Stimulated activated naive B cell treated with anti-CD40 and anti-IgM and Interleukin-4, amounts not matched to agents 10 μg/mL and 1 μg/mL and 100 μg/mL, for 72 hours (primary cell): ENCODE measurements at regions not wholly inside any gene's neighbourhood (a gene's known extent, or its start where the extent isn't known, plus 50 kb on each side); places are given as distances from the start of the nearest gene placed in this dataset.

Experiments used
- ATAC-seq, 2 donors: fragments of 150-1000 bp; cut with Tn5 transposase; replicated peaks; 2 replicates each; pipeline ENCODE4 v1.10.0; 2021; ENCODE audit warnings: moderate library complexity in 1 of 2
- DNase-seq: peaks from one replicate; pipeline ENCODE4 v3.0.0; 2021
- H3K27ac Mint-ChIP-seq: one replicate; pipeline ENCODE4 v1.8.0; 2022; ENCODE audit warnings: mild to moderate bottlenecking, mixed read lengths
- H3K27me3 Mint-ChIP-seq, 2 donors: one replicate each; pipeline ENCODE4 v1.8.0; 2022; ENCODE audit warnings: mixed read lengths in 2 of 2
- H3K36me3 Mint-ChIP-seq, 2 donors: one replicate each; pipeline ENCODE4 v1.8.0; 2022; ENCODE audit warnings: mixed read lengths in 2 of 2, mild to moderate bottlenecking in 1 of 2
- H3K4me1 Mint-ChIP-seq, 2 donors: one replicate each; pipeline ENCODE4 v1.8.0; 2022; ENCODE audit warnings: mixed read lengths in 2 of 2, mild to moderate bottlenecking in 1 of 2
- H3K4me3 Mint-ChIP-seq, 2 donors: one replicate each; pipeline ENCODE4 v1.8.0; 2022; ENCODE audit warnings: mild to moderate bottlenecking in 2 of 2, mixed read lengths in 2 of 2, moderate library complexity in 1 of 2
- H3K9me3 Mint-ChIP-seq, 2 donors: one replicate each; pipeline ENCODE4 v1.8.0; 2022; ENCODE audit warnings: mixed read lengths in 2 of 2, mild to moderate bottlenecking in 1 of 2

GRCh38 chr16:76612497-76612896 is 335.3 kb downstream of the CNTNAP4 start:
- Mint-ChIP-seq H3K4me1 (no peaks in the 10 kb centered on the region), H3K9me3 (peaks cover 0 to 1% of the 10 kb centered on the region in 2 donors), H3K27me3 (no peaks in the 10 kb centered on the region), H3K27ac (no peak overlapping the region), H3K4me3 (no peak overlapping the region), H3K36me3 (no peaks in the 10 kb centered on the region)
- no peak for DNase-seq
- no peak for ATAC-seq

GRCh38 chr16:76614269-76614668 is 337.1 kb downstream of the CNTNAP4 start:
- DNase-seq (no peak), ATAC-seq (no peak)
- no peaks in the 10 kb centered on the region for H3K36me3 Mint-ChIP-seq
- no peaks in the 10 kb centered on the region for H3K27me3 Mint-ChIP-seq
- H3K9me3 Mint-ChIP-seq: no peaks in the 10 kb centered on the region
- H3K27ac Mint-ChIP-seq: no peak overlapping the region
- no peak overlapping the region for H3K4me3 Mint-ChIP-seq
- H3K4me1 Mint-ChIP-seq: no peaks in the 10 kb centered on the region

GRCh38 chr16:76622876-76623275 is 345.7 kb downstream of the CNTNAP4 start:
- no peaks in the 10 kb centered on the region for H3K27me3 Mint-ChIP-seq
- no peak overlapping the region for H3K4me3 Mint-ChIP-seq
- H3K9me3 Mint-ChIP-seq: peaks cover 0 to 2% of the 10 kb centered on the region in 2 donors
- DNase-seq (no peak), ATAC-seq (no peak)
- no peak overlapping the region for H3K27ac Mint-ChIP-seq
- H3K36me3 Mint-ChIP-seq: no peaks in the 10 kb centered on the region
- no peaks in the 10 kb centered on the region for H3K4me1 Mint-ChIP-seq

GRCh38 chr16:76634847-76635697 is 357.9 kb downstream of the CNTNAP4 start:
- H3K4me1 Mint-ChIP-seq: no peaks in the 10 kb centered on the region
- H3K36me3 Mint-ChIP-seq: peaks cover 0 to 1% of the 10 kb centered on the region in 2 donors
- H3K4me3 Mint-ChIP-seq: peak overlapping the region in 1 of 2 donors; percentile 30
- H3K27me3 Mint-ChIP-seq: no peaks in the 10 kb centered on the region
- DNase-seq (no peak), ATAC-seq (no peak)
- peaks cover 15 to 17% of the 10 kb centered on the region in 2 donors for H3K9me3 Mint-ChIP-seq
- H3K27ac Mint-ChIP-seq: no peak overlapping the region

- DNase-seq (no peak), ATAC-seq (peak in 1 of 2 donors; percentile 53)
- Mint-ChIP-seq H3K4me1 (no peaks in the 10 kb centered on the region), H3K36me3 (no peaks in the 10 kb centered on the region), H3K9me3 (peaks cover 0 to 3% of the 10 kb centered on the region in 2 donors), H3K27me3 (no peaks in the 10 kb centered on the region), H3K4me3 (no peak overlapping the region), H3K27ac (no peak overlapping the region)
Observed at GRCh38 chr16:76639685-76640289, 362.6 kb downstream of the CNTNAP4 start.

- Mint-ChIP-seq H3K4me1 (no peaks in the 10 kb centered on the region), H3K27me3 (peaks cover 4 to 5% of the 10 kb centered on the region in 2 donors), H3K9me3 (no peaks in the 10 kb centered on the region), H3K4me3 (no peak overlapping the region), H3K27ac (no peak overlapping the region), H3K36me3 (no peaks in the 10 kb centered on the region)
- ATAC-seq: no peak
- no peak for DNase-seq
Observed at GRCh38 chr16:76650582-76650981, 373.4 kb downstream of the CNTNAP4 start.

GRCh38 chr16:76653390-76654026 is 376.3 kb downstream of the CNTNAP4 start:
- DNase-seq (no peak), ATAC-seq (peak; percentile 60 to 62)
- Mint-ChIP-seq H3K36me3 (no peaks in the 10 kb centered on the region), H3K27ac (no peak overlapping the region), H3K27me3 (peaks cover 4 to 5% of the 10 kb centered on the region in 2 donors), H3K9me3 (no peaks in the 10 kb centered on the region), H3K4me1 (no peaks in the 10 kb centered on the region), H3K4me3 (no peak overlapping the region)

- peaks cover 4 to 5% of the 10 kb centered on the region in 2 donors for H3K27me3 Mint-ChIP-seq
- H3K27ac Mint-ChIP-seq: no peak overlapping the region
Observed at GRCh38 chr16:76654088-76654820, 377.1 kb downstream of the CNTNAP4 start.

GRCh38 chr16:76656994-76657393 is 379.8 kb downstream of the CNTNAP4 start:
- Mint-ChIP-seq H3K4me3 (no peak overlapping the region), H3K27ac (no peak overlapping the region), H3K9me3 (no peaks in the 10 kb centered on the region), H3K36me3 (no peaks in the 10 kb centered on the region), H3K27me3 (peaks cover 4 to 5% of the 10 kb centered on the region in 2 donors), H3K4me1 (no peaks in the 10 kb centered on the region)
- DNase-seq (no peak), ATAC-seq (no peak)

More at GRCh38 chr16:76654088-76654820, 377.1 kb downstream of the CNTNAP4 start:
- no peaks in the 10 kb centered on the region for H3K36me3 Mint-ChIP-seq
- DNase-seq (no peak), ATAC-seq (no peak)
- H3K9me3 Mint-ChIP-seq: no peaks in the 10 kb centered on the region
- H3K4me3 Mint-ChIP-seq: no peak overlapping the region
- H3K4me1 Mint-ChIP-seq: no peaks in the 10 kb centered on the region

- Mint-ChIP-seq H3K4me3 (no peak overlapping the region), H3K27ac (no peak overlapping the region), H3K9me3 (no peaks in the 10 kb centered on the region), H3K4me1 (no peaks in the 10 kb centered on the region), H3K27me3 (no peaks in the 10 kb centered on the region), H3K36me3 (no peaks in the 10 kb centered on the region)
- DNase-seq (no peak), ATAC-seq (no peak)
Observed at GRCh38 chr16:76661691-76662235, 384.6 kb downstream of the CNTNAP4 start.

GRCh38 chr16:76665571-76666275 is 388.5 kb downstream of the CNTNAP4 start:
- ATAC-seq (no peak), DNase-seq (no peak)
- H3K4me3 Mint-ChIP-seq: no peak overlapping the region
- no peaks in the 10 kb centered on the region for H3K27me3 Mint-ChIP-seq
- no peak overlapping the region for H3K27ac Mint-ChIP-seq
- H3K9me3 Mint-ChIP-seq: no peaks in the 10 kb centered on the region
- no peaks in the 10 kb centered on the region for H3K36me3 Mint-ChIP-seq
- H3K4me1 Mint-ChIP-seq: no peaks in the 10 kb centered on the region

- Mint-ChIP-seq H3K4me3 (no peak overlapping the region), H3K27me3 (no peaks in the 10 kb centered on the region), H3K27ac (no peak overlapping the region), H3K36me3 (no peaks in the 10 kb centered on the region), H3K9me3 (no peaks in the 10 kb centered on the region), H3K4me1 (no peaks in the 10 kb centered on the region)
- DNase-seq (no peak), ATAC-seq (no peak)
Observed at GRCh38 chr16:76668207-76668725, 391.1 kb downstream of the CNTNAP4 start.

GRCh38 chr16:76669288-76669687 is 392.1 kb downstream of the CNTNAP4 start:
- H3K4me1 Mint-ChIP-seq: no peaks in the 10 kb centered on the region
- H3K9me3 Mint-ChIP-seq: no peaks in the 10 kb centered on the region
- ATAC-seq: no peak
- H3K27me3 Mint-ChIP-seq: no peaks in the 10 kb centered on the region
- H3K27ac Mint-ChIP-seq: no peak overlapping the region
- no peak for DNase-seq
- H3K4me3 Mint-ChIP-seq: no peak overlapping the region
- H3K36me3 Mint-ChIP-seq: no peaks in the 10 kb centered on the region
